ENCODE measurements at regions not wholly inside any gene's neighbourhood (a gene's known extent, or its start where the extent isn't known, plus 50 kb on each side); places are given as distances from the start of the nearest gene placed in this dataset.

DNA sequence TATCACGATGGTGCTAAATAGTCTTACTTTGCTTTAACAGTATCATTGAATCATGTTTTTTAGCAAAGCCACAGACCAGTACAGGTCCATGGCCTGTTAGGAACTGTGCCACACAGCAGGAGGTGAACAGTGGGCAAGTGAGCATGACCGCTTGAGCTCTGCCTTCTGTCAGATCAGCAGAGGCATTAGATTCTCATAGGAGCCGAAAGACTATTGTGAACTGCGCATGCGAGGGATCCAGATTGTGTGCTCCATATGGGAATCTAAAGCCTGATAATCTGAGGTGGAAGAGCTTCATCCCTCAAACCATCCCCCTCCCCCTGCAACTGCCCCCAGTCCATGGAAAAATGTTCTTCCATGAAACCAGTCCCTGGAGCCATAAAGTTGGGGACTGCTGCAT is 102.3 kb upstream of the OSR1 start:
- TF ChIP-seq, protein P1, sequence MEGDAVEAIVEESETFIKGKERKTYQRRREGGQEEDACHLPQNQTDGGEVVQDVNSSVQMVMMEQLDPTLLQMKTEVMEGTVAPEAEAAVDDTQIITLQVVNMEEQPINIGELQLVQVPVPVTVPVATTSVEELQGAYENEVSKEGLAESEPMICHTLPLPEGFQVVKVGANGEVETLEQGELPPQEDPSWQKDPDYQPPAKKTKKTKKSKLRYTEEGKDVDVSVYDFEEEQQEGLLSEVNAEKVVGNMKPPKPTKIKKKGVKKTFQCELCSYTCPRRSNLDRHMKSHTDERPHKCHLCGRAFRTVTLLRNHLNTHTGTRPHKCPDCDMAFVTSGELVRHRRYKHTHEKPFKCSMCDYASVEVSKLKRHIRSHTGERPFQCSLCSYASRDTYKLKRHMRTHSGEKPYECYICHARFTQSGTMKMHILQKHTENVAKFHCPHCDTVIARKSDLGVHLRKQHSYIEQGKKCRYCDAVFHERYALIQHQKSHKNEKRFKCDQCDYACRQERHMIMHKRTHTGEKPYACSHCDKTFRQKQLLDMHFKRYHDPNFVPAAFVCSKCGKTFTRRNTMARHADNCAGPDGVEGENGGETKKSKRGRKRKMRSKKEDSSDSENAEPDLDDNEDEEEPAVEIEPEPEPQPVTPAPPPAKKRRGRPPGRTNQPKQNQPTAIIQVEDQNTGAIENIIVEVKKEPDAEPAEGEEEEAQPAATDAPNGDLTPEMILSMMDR (conservative IDR thresholded peaks at IDR 0.05): no peak
- H3K27ac ChIP-seq: no peak overlapping the region

DNA sequence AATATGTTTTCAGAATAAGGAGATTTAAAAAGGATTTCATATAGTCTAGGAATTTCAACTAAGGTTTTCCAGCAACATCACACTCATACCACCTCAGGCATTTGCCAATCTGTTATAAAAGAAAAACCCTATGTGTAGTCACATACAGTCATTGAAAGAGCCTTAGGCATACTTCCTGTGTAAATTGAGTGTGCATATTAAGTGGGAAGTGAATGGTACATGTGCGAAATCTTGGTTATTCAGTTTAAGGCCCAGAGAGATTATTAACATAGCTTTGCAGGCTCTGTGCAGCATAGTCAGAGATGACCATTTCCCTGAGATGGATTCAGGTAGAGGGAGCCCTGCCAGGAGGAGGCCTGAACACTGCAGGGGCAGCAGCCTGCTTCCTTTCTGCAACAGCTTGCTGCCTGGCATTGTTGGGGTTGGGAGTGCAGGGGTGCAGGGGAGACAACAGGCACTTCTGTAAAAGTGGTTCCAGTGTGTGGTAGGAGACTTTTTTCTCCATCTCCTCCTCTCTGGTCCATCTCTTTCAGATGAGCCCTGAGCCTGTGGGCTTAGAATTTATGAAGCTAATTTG is 100.1 kb upstream of the OSR1 start:
- TF ChIP-seq, protein P1 (conservative IDR thresholded peaks at IDR 0.05): no peak

DNA sequence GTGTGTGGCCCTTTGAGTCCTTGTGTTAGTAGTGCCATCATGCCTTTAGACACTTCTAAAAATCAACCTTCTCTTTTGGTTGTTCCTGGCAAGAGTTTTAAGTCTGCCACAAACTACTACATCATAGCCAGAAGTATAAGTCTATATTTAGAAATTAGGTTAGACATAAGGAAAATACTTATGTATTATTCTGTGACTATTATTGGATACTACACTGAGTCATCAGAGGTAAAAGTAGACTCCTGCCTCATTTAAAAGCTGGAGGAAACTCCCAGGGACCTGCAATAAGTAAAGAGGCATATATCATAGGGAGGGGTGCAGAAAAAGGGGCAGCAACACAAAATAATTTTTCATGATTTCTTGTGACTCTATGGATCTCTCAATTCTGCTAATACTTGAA is 99.4 kb upstream of the OSR1 start:
- H3K27ac ChIP-seq: no peak overlapping the region
- TF ChIP-seq, protein P1 (conservative IDR thresholded peaks at IDR 0.05): no peak

More for the DNA sequence above, 100.1 kb upstream of the OSR1 start:
- no peak overlapping the region for H3K27ac ChIP-seq

DNA sequence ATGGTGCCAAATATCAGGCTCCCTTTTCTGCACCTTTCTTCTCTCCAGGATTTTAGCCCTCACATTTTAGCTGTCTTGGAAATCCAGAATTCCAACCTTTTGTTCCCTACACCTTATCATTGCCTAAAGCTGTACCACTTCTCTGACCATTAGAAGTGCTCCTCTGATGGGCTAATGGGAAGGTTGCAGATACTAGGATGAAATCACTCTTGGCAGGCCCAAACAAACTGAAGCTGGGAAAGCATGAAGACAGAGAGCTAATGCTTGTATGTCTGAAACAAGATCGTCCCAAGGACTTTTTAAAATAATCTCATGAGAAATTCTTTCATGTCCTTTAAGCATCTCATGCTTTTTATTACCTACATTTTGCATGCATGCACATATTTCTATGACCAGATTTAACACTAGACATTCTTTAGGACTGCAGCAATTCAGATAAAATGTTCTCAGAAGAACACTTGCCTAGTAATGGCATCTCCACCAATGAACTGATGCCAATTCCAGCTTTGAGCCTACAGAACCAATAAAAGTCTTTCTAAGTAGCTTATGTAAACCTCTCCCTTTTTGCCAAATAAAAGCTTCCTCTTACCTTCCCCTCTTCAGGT is 98.4 kb upstream of the OSR1 start:
- TF ChIP-seq, protein P1 (conservative IDR thresholded peaks at IDR 0.05): no peak

DNA sequence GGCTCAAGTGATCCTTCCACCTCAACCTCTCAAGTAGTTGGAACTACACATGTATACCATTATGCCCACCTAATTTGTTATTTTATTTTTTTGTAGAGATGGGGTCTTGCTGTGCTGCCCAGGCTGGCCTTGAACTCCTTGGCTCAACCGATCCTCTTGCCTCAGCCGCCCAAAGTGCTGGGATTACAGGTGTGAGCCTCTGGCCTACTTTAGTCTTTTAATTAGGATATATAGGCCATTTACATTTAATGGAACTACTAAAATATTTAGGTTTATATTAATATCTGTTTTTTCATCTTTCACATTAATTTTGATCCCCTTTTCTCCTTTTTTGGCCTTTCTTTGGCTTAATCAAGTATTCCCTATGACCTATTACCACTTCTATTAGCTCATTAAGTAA is 95.7 kb upstream of the OSR1 start:
- TF ChIP-seq, protein P1 (conservative IDR thresholded peaks at IDR 0.05): no peak
- no peak overlapping the region for H3K27ac ChIP-seq

More for the DNA sequence above, 98.4 kb upstream of the OSR1 start:
- no peak overlapping the region for H3K27ac ChIP-seq

DNA sequence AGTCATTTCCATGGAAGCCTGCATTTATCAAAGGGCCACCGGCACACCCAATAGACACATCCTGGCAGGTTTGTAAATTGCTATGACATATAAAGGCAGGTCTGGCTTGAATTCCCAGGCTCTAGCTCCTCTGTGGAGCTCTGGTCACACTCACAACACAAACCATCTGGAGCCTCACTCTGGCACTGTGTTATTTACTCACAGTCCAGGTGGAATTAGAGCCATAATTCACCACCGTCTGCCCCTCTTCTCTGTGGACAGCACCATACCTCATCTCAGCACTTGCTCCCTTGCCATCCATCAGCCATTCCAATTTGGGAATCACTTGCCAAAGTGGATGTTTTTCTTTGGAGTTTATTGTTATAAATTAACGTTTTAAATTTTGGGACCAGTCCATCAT is 84.3 kb upstream of the OSR1 start:
- TF ChIP-seq, protein P1 (conservative IDR thresholded peaks at IDR 0.05): no peak
- no peak overlapping the region for H3K27ac ChIP-seq

DNA sequence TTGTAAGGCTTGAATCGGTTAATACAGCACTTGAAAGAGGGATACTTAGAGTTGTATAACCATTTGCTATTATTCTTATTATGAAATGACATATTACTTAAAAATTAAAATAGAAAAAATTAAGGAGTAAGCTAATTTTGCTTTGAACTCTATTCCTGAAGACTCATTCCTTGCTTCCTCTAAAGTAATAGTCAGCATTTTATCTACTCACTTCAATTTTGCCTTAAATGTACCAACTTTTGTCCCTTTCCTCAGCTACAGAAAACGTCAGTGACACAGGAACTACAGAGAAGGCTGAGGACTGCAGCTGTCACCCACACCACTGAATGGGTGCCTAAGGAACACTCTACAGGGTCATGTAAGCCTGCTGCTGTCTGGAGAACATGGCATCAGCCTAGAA is 80.7 kb upstream of the OSR1 start:
- no peak overlapping the region for H3K27ac ChIP-seq
- TF ChIP-seq, protein P1 (conservative IDR thresholded peaks at IDR 0.05): no peak
